ENCODE measurements at regions not wholly inside any gene's neighbourhood (a gene's known extent, or its start where the extent isn't known, plus 50 kb on each side); places are given as distances from the start of the nearest gene placed in this dataset.
"Not testable (repeated sequence)": the region's sequence is repeated elsewhere in the genome, so short reads cannot be mapped to it uniquely, and the experiment has no call there.

DNA sequence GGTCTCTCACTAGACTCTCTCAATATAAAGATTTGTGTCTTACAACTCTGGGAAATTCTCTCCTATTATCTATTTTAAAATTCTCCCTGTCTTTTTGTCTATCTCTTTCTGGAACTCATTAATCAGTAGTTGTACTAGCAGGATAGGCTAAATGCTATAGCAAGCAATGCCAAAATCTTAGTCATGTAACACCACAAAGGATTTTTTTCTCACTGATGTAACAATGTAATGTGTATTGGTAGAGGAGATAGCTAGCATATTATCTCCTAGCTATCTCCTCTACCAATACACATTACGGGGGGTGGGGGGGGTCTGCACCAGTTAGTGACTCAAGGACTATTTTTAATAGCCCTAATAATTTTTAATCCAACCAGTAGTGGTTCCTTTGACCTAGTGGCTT lies 225.4 kb downstream of the KLHL28 start:
- TF ChIP-seq EZH2phosphoT487 (IDR thresholded peaks at IDR 0.05; ENCODE audit: borderline replicate concordance, low read length) (no peak), CTCF (IDR thresholded peaks at IDR 0.05; ENCODE audit: low read depth, low read length, poor library complexity, severe bottlenecking) (no peak)
- Histone ChIP-seq H3F3A (ENCODE audit: control insufficient read depth, insufficient read depth) (no peaks in the 10 kb centered on the region), H3K4me2 (ENCODE audit: low read length) (no peak overlapping the region), H3K4me3 (ENCODE audit: low read length) (no peak overlapping the region), H3K36me3 (ENCODE audit: control insufficient read depth, low read length) (no peaks in the 10 kb centered on the region), H3K4me1 (ENCODE audit: control insufficient read depth, low read length) (no peaks in the 10 kb centered on the region), H3K9me3 (ENCODE audit: control insufficient read depth, insufficient read depth, low read length) (no peaks in the 10 kb centered on the region), H3K27ac (ENCODE audit: low read depth, low read length) (no peak overlapping the region), H4K20me1 (ENCODE audit: control insufficient read depth, insufficient read depth, low read depth, low read length) (no peaks in the 10 kb centered on the region), H3K9me2 (replicated peaks; ENCODE audit: control insufficient read depth, low read length) (no peaks in the 10 kb centered on the region), H3K27me3 (ENCODE audit: control insufficient read depth, low read length) (no peaks in the 10 kb centered on the region), H3K79me2 (ENCODE audit: control insufficient read depth, low read length) (no peaks in the 10 kb centered on the region)

GRCh38 chr14:44732144-44732543 lies 225.1 kb upstream of the FSCB start:
- Histone ChIP-seq H3K9me2 (replicated peaks; ENCODE audit: control insufficient read depth, low read length) (no peaks in the 10 kb centered on the region), H3K27ac (ENCODE audit: low read depth, low read length) (no peak overlapping the region), H3K4me3 (ENCODE audit: low read length) (no peak overlapping the region), H4K20me1 (ENCODE audit: control insufficient read depth, insufficient read depth, low read depth, low read length) (no peaks in the 10 kb centered on the region), H3K4me2 (ENCODE audit: low read length) (no peak overlapping the region), H3F3A (ENCODE audit: control insufficient read depth, insufficient read depth) (no peaks in the 10 kb centered on the region), H3K36me3 (ENCODE audit: control insufficient read depth, low read length) (no peaks in the 10 kb centered on the region), H3K79me2 (ENCODE audit: control insufficient read depth, low read length) (no peaks in the 10 kb centered on the region), H3K27me3 (ENCODE audit: control insufficient read depth, low read length) (no peaks in the 10 kb centered on the region), H3K4me1 (ENCODE audit: control insufficient read depth, low read length) (no peaks in the 10 kb centered on the region), H3K9me3 (ENCODE audit: control insufficient read depth, insufficient read depth, low read length) (no peaks in the 10 kb centered on the region)
- no peak for TF ChIP-seq CTCF (IDR thresholded peaks at IDR 0.05; ENCODE audit: low read depth, low read length, poor library complexity, severe bottlenecking)
- no peak for TF ChIP-seq EZH2phosphoT487 (IDR thresholded peaks at IDR 0.05; ENCODE audit: borderline replicate concordance, low read length)

DNA sequence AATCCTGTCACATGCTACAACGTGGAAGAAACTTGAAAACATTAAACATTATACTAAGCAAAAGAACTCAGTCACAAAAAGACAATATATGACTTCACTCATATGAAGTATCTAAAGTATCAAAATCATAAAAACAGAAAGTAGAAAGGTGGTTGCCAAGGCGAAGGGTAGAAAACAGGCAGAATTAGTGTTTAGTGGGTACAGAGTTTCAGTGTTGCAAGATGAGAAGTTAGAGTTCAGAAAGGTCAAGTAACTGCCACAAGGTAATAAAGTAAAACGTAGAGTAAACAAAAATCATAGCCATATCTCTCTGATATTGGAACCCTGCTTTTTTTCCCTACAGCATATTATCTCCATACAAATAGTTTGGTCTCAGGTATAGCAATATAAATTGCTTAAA lies 223.8 kb upstream of the FSCB start:
- no peaks in the 10 kb centered on the region for H3K9me3 ChIP-seq (ENCODE audit: control insufficient read depth, insufficient read depth, low read length)
- no peaks in the 10 kb centered on the region for H3K27me3 ChIP-seq (ENCODE audit: control insufficient read depth, low read length)
- H3K4me1 ChIP-seq (ENCODE audit: control insufficient read depth, low read length): no peaks in the 10 kb centered on the region
- H3K36me3 ChIP-seq (ENCODE audit: control insufficient read depth, low read length): no peaks in the 10 kb centered on the region
- H3K4me2 ChIP-seq (ENCODE audit: low read length): no peak overlapping the region
- H3K9me2 ChIP-seq (replicated peaks; ENCODE audit: control insufficient read depth, low read length): no peaks in the 10 kb centered on the region
- no peak overlapping the region for H3K27ac ChIP-seq (ENCODE audit: low read depth, low read length)
- no peaks in the 10 kb centered on the region for H3F3A ChIP-seq (ENCODE audit: control insufficient read depth, insufficient read depth)
- no peaks in the 10 kb centered on the region for H4K20me1 ChIP-seq (ENCODE audit: control insufficient read depth, insufficient read depth, low read depth, low read length)
- H3K79me2 ChIP-seq (ENCODE audit: control insufficient read depth, low read length): no peaks in the 10 kb centered on the region
- no peak overlapping the region for H3K4me3 ChIP-seq (ENCODE audit: low read length)
- TF ChIP-seq CTCF (IDR thresholded peaks at IDR 0.05; ENCODE audit: low read depth, low read length, poor library complexity, severe bottlenecking) (no peak), EZH2phosphoT487 (IDR thresholded peaks at IDR 0.05; ENCODE audit: borderline replicate concordance, low read length) (no peak)

GRCh38 chr14:44721395-44721794 lies 214.3 kb upstream of the FSCB start:
- not testable (repeated sequence) for H3F3A ChIP-seq (ENCODE audit: control insufficient read depth, insufficient read depth); H3K79me2 ChIP-seq (ENCODE audit: control insufficient read depth, low read length); H3K27ac ChIP-seq (ENCODE audit: low read depth, low read length)

More at GRCh38 chr14:44721395-44721794, 214.3 kb upstream of the FSCB start:
- H3K9me3 ChIP-seq (ENCODE audit: control insufficient read depth, insufficient read depth, low read length); H3K27me3 ChIP-seq (ENCODE audit: control insufficient read depth, low read length); H3K4me1 ChIP-seq (ENCODE audit: control insufficient read depth, low read length); H3K9me2 ChIP-seq (replicated peaks; ENCODE audit: control insufficient read depth, low read length); H3K36me3 ChIP-seq (ENCODE audit: control insufficient read depth, low read length); H4K20me1 ChIP-seq (ENCODE audit: control insufficient read depth, insufficient read depth, low read depth, low read length); H3K4me3 ChIP-seq (ENCODE audit: low read length); H3K4me2 ChIP-seq (ENCODE audit: low read length): not testable (repeated sequence)

Measured in DOHH2 (cell line).